ENCODE measurements at regions not wholly inside any gene's neighbourhood (a gene's known extent, or its start where the extent isn't known, plus 50 kb on each side); places are given as distances from the start of the nearest gene placed in this dataset.

DNA sequence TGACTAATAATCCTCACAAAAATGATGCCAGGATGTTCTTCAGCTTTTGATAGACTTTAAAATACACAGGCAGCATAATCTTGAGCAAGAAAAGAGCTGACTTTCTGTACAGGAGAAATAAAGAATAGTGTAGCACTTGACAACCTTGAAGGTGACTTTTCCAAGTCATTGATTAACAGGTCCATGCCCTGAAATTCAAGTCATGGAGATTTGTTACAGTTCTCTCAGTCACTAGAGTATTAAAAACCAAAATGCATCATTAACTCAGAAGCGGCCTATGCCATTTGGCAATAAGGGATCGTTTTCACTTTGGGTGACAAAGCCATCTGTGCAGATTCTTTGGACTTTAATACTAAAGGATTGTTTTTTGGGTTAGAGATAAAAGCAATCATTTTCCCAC lies 692.7 kb upstream of the SGO1 start:
- Histone ChIP-seq H3K36me3 (replicated peaks in 1 of 2; ENCODE audit: control insufficient read depth in 1 of 2, insufficient read depth in 2 of 2, low read length in 2 of 2) (no peaks in the 10 kb centered on the region), H3K27ac (ENCODE audit: low read depth in 1 of 2, low read length in 2 of 2) (no peak overlapping the region), H3K9me3 (replicated peaks in 1 of 2; ENCODE audit: control insufficient read depth in 1 of 2, insufficient read depth in 1 of 2, low read length in 2 of 2) (peaks cover 19 to 24% of the 10 kb centered on the region in 2 donors), H3K79me2 (ENCODE audit: insufficient read depth, low read length) (no peaks in the 10 kb centered on the region), H3K4me1 (ENCODE audit: control insufficient read depth in 1 of 2, insufficient read depth in 2 of 2, low read length in 2 of 2) (no peaks in the 10 kb centered on the region), H3K4me3 (replicated peaks in 1 of 3; ENCODE audit: low read depth in 2 of 3, low read length in 3 of 3) (no peak overlapping the region), H3K9ac (ENCODE audit: insufficient read depth, low read length, poor library complexity, severe bottlenecking) (no peak overlapping the region), H3K4me2 (replicated peaks; ENCODE audit: extremely low read depth, low read length, poor library complexity, severe bottlenecking) (no peak overlapping the region), H4K20me1 (ENCODE audit: insufficient read depth, low read length) (no peaks in the 10 kb centered on the region), H3K27me3 (ENCODE audit: control insufficient read depth in 2 of 2, insufficient read depth in 2 of 2, low read length in 2 of 2) (no peaks in the 10 kb centered on the region), H2AFZ (ENCODE audit: insufficient read depth, low read depth, low read length, poor library complexity, severe bottlenecking) (no peak overlapping the region)
- H3K9me3 Mint-ChIP-seq = peaks cover 3 to 17% (median 14%) of the 10 kb centered on the region in 7 donors
- TF ChIP-seq, protein P1, sequence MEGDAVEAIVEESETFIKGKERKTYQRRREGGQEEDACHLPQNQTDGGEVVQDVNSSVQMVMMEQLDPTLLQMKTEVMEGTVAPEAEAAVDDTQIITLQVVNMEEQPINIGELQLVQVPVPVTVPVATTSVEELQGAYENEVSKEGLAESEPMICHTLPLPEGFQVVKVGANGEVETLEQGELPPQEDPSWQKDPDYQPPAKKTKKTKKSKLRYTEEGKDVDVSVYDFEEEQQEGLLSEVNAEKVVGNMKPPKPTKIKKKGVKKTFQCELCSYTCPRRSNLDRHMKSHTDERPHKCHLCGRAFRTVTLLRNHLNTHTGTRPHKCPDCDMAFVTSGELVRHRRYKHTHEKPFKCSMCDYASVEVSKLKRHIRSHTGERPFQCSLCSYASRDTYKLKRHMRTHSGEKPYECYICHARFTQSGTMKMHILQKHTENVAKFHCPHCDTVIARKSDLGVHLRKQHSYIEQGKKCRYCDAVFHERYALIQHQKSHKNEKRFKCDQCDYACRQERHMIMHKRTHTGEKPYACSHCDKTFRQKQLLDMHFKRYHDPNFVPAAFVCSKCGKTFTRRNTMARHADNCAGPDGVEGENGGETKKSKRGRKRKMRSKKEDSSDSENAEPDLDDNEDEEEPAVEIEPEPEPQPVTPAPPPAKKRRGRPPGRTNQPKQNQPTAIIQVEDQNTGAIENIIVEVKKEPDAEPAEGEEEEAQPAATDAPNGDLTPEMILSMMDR (IDR thresholded peaks at IDR 0.05) = no peak
- no peaks in the 10 kb centered on the region for H3K27me3 Mint-ChIP-seq (ENCODE audit: low read depth in 3 of 3)
- no CpG with 5 or more reads among the region's 2 CpGs for whole genome bisulfite sequencing (ENCODE audit: insufficient coverage)
- H3K4me1 Mint-ChIP-seq = no peaks in the 10 kb centered on the region
- no peaks in the 10 kb centered on the region for H3K36me3 Mint-ChIP-seq
- no peak overlapping the region for H3K27ac Mint-ChIP-seq
- intact Hi-C loops (cut with micrococcal nuclease) = no loop called here
- DNase-seq = no peak
- no peak overlapping the region for H3K4me3 Mint-ChIP-seq

DNA sequence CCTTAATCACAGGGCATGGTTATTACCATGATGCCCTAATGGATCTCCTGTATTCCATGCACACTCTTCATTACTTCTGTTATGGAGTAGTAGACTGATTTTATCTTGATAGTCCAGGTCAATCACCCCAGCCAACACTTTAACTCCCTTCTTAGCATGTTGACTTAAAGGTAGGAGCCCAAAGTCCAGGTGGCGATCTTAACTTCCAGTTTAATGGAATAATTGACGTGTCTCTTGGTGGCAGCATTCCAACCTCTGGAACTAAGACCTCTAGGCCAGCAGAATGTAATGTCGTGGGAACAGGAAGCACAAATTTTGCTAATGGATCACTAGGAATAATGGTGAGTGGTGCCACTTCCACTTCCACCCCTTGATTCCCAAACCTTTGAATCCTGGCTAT lies 687.2 kb upstream of the SGO1 start:
- no CpG with 5 or more reads among the region's 3 CpGs for WGBS (ENCODE audit: insufficient coverage)
- TF ChIP-seq, protein P1 (IDR thresholded peaks at IDR 0.05) = no peak
- Histone ChIP-seq H3K4me2 (replicated peaks; ENCODE audit: extremely low read depth, low read length, poor library complexity, severe bottlenecking) (no peak overlapping the region), H2AFZ (ENCODE audit: insufficient read depth, low read depth, low read length, poor library complexity, severe bottlenecking) (no peak overlapping the region), H3K9me3 (replicated peaks in 1 of 2; ENCODE audit: control insufficient read depth in 1 of 2, insufficient read depth in 1 of 2, low read length in 2 of 2) (peaks cover 24 to 33% of the 10 kb centered on the region in 2 donors), H3K36me3 (replicated peaks in 1 of 2; ENCODE audit: control insufficient read depth in 1 of 2, insufficient read depth in 2 of 2, low read length in 2 of 2) (no peaks in the 10 kb centered on the region), H3K27me3 (ENCODE audit: control insufficient read depth in 2 of 2, insufficient read depth in 2 of 2, low read length in 2 of 2) (no peaks in the 10 kb centered on the region), H3K4me1 (ENCODE audit: control insufficient read depth in 1 of 2, insufficient read depth in 2 of 2, low read length in 2 of 2) (no peaks in the 10 kb centered on the region), H3K4me3 (replicated peaks in 1 of 3; ENCODE audit: low read depth in 2 of 3, low read length in 3 of 3) (no peak overlapping the region), H3K79me2 (ENCODE audit: insufficient read depth, low read length) (no peaks in the 10 kb centered on the region), H3K27ac (ENCODE audit: low read depth in 1 of 2, low read length in 2 of 2) (no peak overlapping the region), H4K20me1 (ENCODE audit: insufficient read depth, low read length) (no peaks in the 10 kb centered on the region), H3K9ac (ENCODE audit: insufficient read depth, low read length, poor library complexity, severe bottlenecking) (no peak overlapping the region)
- Mint-ChIP-seq H3K4me3 (no peak overlapping the region), H3K9me3 (peaks cover 2 to 21% (median 13%) of the 10 kb centered on the region in 7 donors), H3K27ac (no peak overlapping the region), H3K4me1 (no peaks in the 10 kb centered on the region), H3K27me3 (ENCODE audit: low read depth in 3 of 3) (no peaks in the 10 kb centered on the region), H3K36me3 (no peaks in the 10 kb centered on the region)
- intact Hi-C loops (cut with micrococcal nuclease) = no loop called here
- no peak for DNase-seq

Data from CD14-positive monocyte (primary cell).